ENCODE measurements at regions not wholly inside any gene's neighbourhood (a gene's known extent, or its start where the extent isn't known, plus 50 kb on each side); places are given as distances from the start of the nearest gene placed in this dataset.

DNA sequence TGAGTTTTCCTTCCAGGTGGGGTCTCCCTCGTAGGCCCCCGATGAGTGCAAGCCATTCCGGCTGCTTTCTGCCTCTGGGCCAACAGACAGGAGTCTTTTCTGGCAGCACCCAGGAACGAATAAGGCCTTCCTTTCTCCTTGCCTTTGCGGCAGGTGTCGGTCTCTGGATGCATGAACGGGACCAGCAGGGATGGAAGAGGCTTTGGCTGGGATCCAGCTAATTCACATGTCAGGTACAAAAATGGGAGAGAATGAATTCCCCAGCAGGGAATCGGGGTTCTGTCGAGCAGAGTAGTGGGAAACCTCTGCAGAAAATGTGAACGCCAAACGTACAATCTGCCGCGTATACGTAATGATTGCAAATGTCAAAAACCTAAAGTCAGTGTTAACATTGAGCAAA, 146.1 kb upstream of the TBL1X start:
- TF ChIP-seq, protein P1, sequence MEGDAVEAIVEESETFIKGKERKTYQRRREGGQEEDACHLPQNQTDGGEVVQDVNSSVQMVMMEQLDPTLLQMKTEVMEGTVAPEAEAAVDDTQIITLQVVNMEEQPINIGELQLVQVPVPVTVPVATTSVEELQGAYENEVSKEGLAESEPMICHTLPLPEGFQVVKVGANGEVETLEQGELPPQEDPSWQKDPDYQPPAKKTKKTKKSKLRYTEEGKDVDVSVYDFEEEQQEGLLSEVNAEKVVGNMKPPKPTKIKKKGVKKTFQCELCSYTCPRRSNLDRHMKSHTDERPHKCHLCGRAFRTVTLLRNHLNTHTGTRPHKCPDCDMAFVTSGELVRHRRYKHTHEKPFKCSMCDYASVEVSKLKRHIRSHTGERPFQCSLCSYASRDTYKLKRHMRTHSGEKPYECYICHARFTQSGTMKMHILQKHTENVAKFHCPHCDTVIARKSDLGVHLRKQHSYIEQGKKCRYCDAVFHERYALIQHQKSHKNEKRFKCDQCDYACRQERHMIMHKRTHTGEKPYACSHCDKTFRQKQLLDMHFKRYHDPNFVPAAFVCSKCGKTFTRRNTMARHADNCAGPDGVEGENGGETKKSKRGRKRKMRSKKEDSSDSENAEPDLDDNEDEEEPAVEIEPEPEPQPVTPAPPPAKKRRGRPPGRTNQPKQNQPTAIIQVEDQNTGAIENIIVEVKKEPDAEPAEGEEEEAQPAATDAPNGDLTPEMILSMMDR (IDR thresholded peaks at IDR 0.05): no peak
- TF ChIP-seq POLR2A (IDR thresholded peaks at IDR 0.05): no peak
